DOHH2 (cell line): ENCODE measurements at regions not wholly inside any gene's neighbourhood (a gene's known extent, or its start where the extent isn't known, plus 50 kb on each side); places are given as distances from the start of the nearest gene placed in this dataset.

Experiments
- H3F3A ChIP-seq: fragments of 200-600 bp; sonication (generic), shearing (Covaris generic); 2 replicates; pipeline ENCODE4 v1.6.0; 2016; ENCODE audit warnings: antibody characterized with exemption, mild to moderate bottlenecking; ENCODE audit not compliant: control insufficient read depth, insufficient read depth
- H3K27ac ChIP-seq: fragments of 200-600 bp; sonication (generic); 2 replicates; pipeline ENCODE4 v1.5.1; 2014; ENCODE audit warnings: low read depth, mild to moderate bottlenecking, low read length, moderate library complexity
- H3K27me3 ChIP-seq: fragments of 200-600 bp; sonication (generic); 2 replicates; pipeline ENCODE4 v1.6.1; 2014; ENCODE audit warnings: mild to moderate bottlenecking, low read length, mixed read lengths; ENCODE audit not compliant: control insufficient read depth
- H3K36me3 ChIP-seq: fragments of 200-600 bp; sonication (generic); 2 replicates; pipeline ENCODE4 v1.6.1; 2014; ENCODE audit warnings: mild to moderate bottlenecking, low read length, moderate library complexity, mixed read lengths; ENCODE audit not compliant: control insufficient read depth
- H3K4me1 ChIP-seq: fragments of 200-600 bp; sonication (generic); 2 replicates; pipeline ENCODE4 v1.6.1; 2014; ENCODE audit warnings: mild to moderate bottlenecking, low read length, mixed read lengths; ENCODE audit not compliant: control insufficient read depth
- H3K4me2 ChIP-seq: fragments of 200-600 bp; sonication (generic); 2 replicates; pipeline ENCODE4 v1.6.0; 2014; ENCODE audit warnings: mild to moderate bottlenecking, low read length, moderate library complexity
- H3K4me3 ChIP-seq: fragments of 200-600 bp; sonication (generic); 2 replicates; pipeline ENCODE4 v1.5.1; 2014; ENCODE audit warnings: mild to moderate bottlenecking, low read length, mixed read lengths
- H3K79me2 ChIP-seq: fragments of 200-600 bp; sonication (generic); 2 replicates; pipeline ENCODE4 v1.6.1; 2014; ENCODE audit warnings: mild to moderate bottlenecking, low read length, mixed read lengths; ENCODE audit not compliant: control insufficient read depth
- H3K9me2 ChIP-seq: fragments of 200-600 bp; sonication (generic); replicated peaks from 2 replicates; pipeline ENCODE4 v1.6.1; 2014; ENCODE audit warnings: mild to moderate bottlenecking, low read length, mixed read lengths; ENCODE audit not compliant: control insufficient read depth
- H3K9me3 ChIP-seq: fragments of 200-600 bp; sonication (generic); 2 replicates; pipeline ENCODE4 v1.6.1; 2014; ENCODE audit warnings: antibody characterized with exemption, low read length, mixed read lengths; ENCODE audit not compliant: control insufficient read depth, insufficient read depth
- H4K20me1 ChIP-seq: fragments of 200-600 bp; sonication (generic); 2 replicates; pipeline ENCODE4 v1.6.0; 2014; ENCODE audit warnings: low read depth, mild to moderate bottlenecking, antibody characterized with exemption, low read length, moderate library complexity; ENCODE audit not compliant: control insufficient read depth, insufficient read depth
- EZH2phosphoT487 ChIP-seq: fragments of 200-600 bp; sonication (generic); IDR thresholded peaks from 2 replicates; pipeline ENCODE4 v1.6.1; 2017; ENCODE audit warnings: borderline replicate concordance, mild to moderate bottlenecking, antibody characterized with exemption, low read length, moderate library complexity, mixed read lengths
- TF ChIP-seq, protein P1 (sequence below): fragments of 200-600 bp; sonication (generic); IDR thresholded peaks from one replicate; pipeline ENCODE4 v1.5.1; 2014; ENCODE audit warnings: antibody characterized with exemption, mild to moderate bottlenecking, low read depth, low read length; ENCODE audit not compliant: poor library complexity, severe bottlenecking

DNA sequence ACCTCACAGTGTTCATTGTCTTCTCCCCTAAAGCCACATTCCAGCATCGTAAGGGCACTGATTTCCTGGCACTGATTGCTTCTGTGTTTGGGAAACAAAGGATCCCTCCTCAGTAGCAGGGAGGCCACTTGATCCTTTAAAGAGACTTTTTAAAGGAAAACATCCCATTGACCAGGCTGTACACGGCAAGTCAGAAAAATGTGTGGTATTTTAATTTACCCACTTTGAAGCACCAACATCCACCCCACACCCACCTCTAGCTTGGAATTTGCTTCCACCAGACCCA lies 364.9 kb downstream of the SHANK2 start:
- TF ChIP-seq EZH2phosphoT487 = no peak
- TF ChIP-seq, protein P1, sequence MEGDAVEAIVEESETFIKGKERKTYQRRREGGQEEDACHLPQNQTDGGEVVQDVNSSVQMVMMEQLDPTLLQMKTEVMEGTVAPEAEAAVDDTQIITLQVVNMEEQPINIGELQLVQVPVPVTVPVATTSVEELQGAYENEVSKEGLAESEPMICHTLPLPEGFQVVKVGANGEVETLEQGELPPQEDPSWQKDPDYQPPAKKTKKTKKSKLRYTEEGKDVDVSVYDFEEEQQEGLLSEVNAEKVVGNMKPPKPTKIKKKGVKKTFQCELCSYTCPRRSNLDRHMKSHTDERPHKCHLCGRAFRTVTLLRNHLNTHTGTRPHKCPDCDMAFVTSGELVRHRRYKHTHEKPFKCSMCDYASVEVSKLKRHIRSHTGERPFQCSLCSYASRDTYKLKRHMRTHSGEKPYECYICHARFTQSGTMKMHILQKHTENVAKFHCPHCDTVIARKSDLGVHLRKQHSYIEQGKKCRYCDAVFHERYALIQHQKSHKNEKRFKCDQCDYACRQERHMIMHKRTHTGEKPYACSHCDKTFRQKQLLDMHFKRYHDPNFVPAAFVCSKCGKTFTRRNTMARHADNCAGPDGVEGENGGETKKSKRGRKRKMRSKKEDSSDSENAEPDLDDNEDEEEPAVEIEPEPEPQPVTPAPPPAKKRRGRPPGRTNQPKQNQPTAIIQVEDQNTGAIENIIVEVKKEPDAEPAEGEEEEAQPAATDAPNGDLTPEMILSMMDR = no peak
- no peaks in the 10 kb centered on the region for H3K4me1 ChIP-seq
- H3K9me2 ChIP-seq = no peaks in the 10 kb centered on the region
- no peaks in the 10 kb centered on the region for H4K20me1 ChIP-seq
- no peaks in the 10 kb centered on the region for H3K79me2 ChIP-seq
- no peaks in the 10 kb centered on the region for H3K9me3 ChIP-seq
- H3K27me3 ChIP-seq = no peaks in the 10 kb centered on the region
- no peak overlapping the region for H3K4me2 ChIP-seq
- H3K36me3 ChIP-seq = no peaks in the 10 kb centered on the region
- no peak overlapping the region for H3K27ac ChIP-seq
- H3K4me3 ChIP-seq = no peak overlapping the region
- H3F3A ChIP-seq = no peaks in the 10 kb centered on the region

DNA sequence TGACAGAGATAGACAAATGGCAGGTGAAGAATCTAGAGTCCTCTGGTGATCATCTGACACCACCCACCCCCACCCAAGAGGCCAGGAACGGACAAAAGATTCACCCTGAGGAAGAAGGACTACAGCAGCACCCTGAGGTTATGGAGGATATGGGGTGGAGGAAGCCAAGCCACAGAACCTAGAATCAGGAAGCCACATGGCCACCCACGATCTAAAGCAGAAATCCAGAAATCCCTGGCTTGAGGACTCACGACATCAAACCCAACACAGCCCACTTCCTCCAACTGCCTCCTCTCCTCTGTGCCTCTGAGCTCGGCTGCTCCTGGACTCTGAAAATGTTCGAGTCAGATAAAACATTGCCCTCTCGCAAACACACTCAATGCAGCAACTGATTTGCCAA lies 364.3 kb downstream of the SHANK2 start:
- Histone ChIP-seq H3K9me2 (no peaks in the 10 kb centered on the region), H3K4me1 (no peaks in the 10 kb centered on the region), H3K4me2 (no peak overlapping the region), H3K27me3 (no peaks in the 10 kb centered on the region), H3F3A (no peaks in the 10 kb centered on the region), H3K4me3 (no peak overlapping the region), H3K79me2 (no peaks in the 10 kb centered on the region), H3K27ac (no peak overlapping the region), H3K36me3 (no peaks in the 10 kb centered on the region), H3K9me3 (no peaks in the 10 kb centered on the region), H4K20me1 (no peaks in the 10 kb centered on the region)
- TF ChIP-seq EZH2phosphoT487 = no peak
- TF ChIP-seq, protein P1 = no peak

DNA sequence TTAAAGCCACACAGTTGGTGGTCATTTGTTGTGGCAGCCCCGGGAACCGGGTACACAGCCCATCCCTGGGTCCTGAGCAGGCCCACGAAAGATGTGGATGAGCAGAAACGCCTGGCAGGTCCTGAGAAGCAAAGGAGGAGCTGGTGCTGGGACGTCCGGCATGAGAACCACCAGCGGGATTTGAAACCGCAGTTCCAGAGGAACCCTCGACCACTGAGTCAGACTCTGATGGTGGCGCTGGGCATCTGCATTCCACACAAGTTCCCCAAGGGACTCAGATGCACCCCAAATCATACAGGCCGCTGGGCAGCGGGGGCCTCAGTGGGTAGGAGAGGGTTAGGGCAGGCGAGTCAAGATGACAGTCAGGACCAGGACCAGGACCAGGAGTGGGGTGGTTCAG lies 363.0 kb downstream of the SHANK2 start:
- Histone ChIP-seq H3K36me3 (no peaks in the 10 kb centered on the region), H3K4me3 (no peak overlapping the region), H3K4me2 (no peak overlapping the region), H3K9me2 (no peaks in the 10 kb centered on the region), H3K79me2 (no peaks in the 10 kb centered on the region), H3K9me3 (no peaks in the 10 kb centered on the region), H3K27ac (no peak overlapping the region), H3F3A (no peaks in the 10 kb centered on the region), H3K4me1 (no peaks in the 10 kb centered on the region), H4K20me1 (no peaks in the 10 kb centered on the region), H3K27me3 (no peaks in the 10 kb centered on the region)
- no peak for TF ChIP-seq EZH2phosphoT487
- TF ChIP-seq, protein P1 = no peak

DNA sequence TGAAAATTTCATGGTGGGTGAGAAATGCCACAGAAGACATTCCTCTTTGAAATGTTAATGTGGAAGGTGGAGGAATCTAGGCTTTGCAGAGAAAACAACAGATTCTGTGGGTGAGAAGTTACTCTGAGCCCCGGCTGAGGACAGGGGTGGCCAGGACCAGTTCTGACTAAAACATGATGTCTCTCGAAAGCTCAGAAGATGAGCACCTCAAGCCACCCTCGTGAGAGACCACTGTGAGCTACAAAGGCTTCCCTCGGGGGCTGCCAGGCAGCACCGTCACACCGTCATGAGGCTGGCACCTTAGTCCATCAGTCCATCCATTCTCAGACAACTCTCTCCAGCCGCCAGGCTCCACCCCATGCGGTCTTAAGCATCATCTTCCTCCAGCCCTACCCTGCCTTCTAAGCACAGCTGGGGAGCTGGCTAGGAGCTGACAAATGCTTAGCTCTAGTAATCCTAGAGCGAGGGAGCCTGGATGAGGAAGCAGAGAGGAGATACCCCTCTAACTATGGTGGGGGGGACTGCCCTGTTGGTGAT lies 360.5 kb downstream of the SHANK2 start:
- Histone ChIP-seq H3K4me2 (no peak overlapping the region), H3K79me2 (no peaks in the 10 kb centered on the region), H3K4me3 (no peak overlapping the region), H3F3A (no peaks in the 10 kb centered on the region), H3K4me1 (no peaks in the 10 kb centered on the region), H3K27me3 (no peaks in the 10 kb centered on the region), H3K9me3 (peaks cover 5% of the 10 kb centered on the region), H3K9me2 (no peaks in the 10 kb centered on the region), H4K20me1 (no peaks in the 10 kb centered on the region), H3K36me3 (no peaks in the 10 kb centered on the region), H3K27ac (no peak overlapping the region)
- TF ChIP-seq EZH2phosphoT487 = no peak
- TF ChIP-seq, protein P1 = no peak
